DOHH2 (cell line): ENCODE measurements at regions not wholly inside any gene's neighbourhood (a gene's known extent, or its start where the extent isn't known, plus 50 kb on each side); places are given as distances from the start of the nearest gene placed in this dataset.

Source experiments
- H3F3A ChIP-seq: fragments of 200-600 bp; sonication (generic), shearing (Covaris generic); 2 replicates; pipeline ENCODE4 v1.6.0; 2016; ENCODE audit warnings: antibody characterized with exemption, mild to moderate bottlenecking; ENCODE audit not compliant: control insufficient read depth, insufficient read depth
- H3K27ac ChIP-seq: fragments of 200-600 bp; sonication (generic); 2 replicates; pipeline ENCODE4 v1.5.1; 2014; ENCODE audit warnings: low read depth, mild to moderate bottlenecking, low read length, moderate library complexity
- H3K27me3 ChIP-seq: fragments of 200-600 bp; sonication (generic); 2 replicates; pipeline ENCODE4 v1.6.1; 2014; ENCODE audit warnings: mild to moderate bottlenecking, low read length, mixed read lengths; ENCODE audit not compliant: control insufficient read depth
- H3K36me3 ChIP-seq: fragments of 200-600 bp; sonication (generic); 2 replicates; pipeline ENCODE4 v1.6.1; 2014; ENCODE audit warnings: mild to moderate bottlenecking, low read length, moderate library complexity, mixed read lengths; ENCODE audit not compliant: control insufficient read depth
- H3K4me1 ChIP-seq: fragments of 200-600 bp; sonication (generic); 2 replicates; pipeline ENCODE4 v1.6.1; 2014; ENCODE audit warnings: mild to moderate bottlenecking, low read length, mixed read lengths; ENCODE audit not compliant: control insufficient read depth
- H3K4me2 ChIP-seq: fragments of 200-600 bp; sonication (generic); 2 replicates; pipeline ENCODE4 v1.6.0; 2014; ENCODE audit warnings: mild to moderate bottlenecking, low read length, moderate library complexity
- H3K4me3 ChIP-seq: fragments of 200-600 bp; sonication (generic); 2 replicates; pipeline ENCODE4 v1.5.1; 2014; ENCODE audit warnings: mild to moderate bottlenecking, low read length, mixed read lengths
- H3K79me2 ChIP-seq: fragments of 200-600 bp; sonication (generic); 2 replicates; pipeline ENCODE4 v1.6.1; 2014; ENCODE audit warnings: mild to moderate bottlenecking, low read length, mixed read lengths; ENCODE audit not compliant: control insufficient read depth
- H3K9me2 ChIP-seq: fragments of 200-600 bp; sonication (generic); replicated peaks from 2 replicates; pipeline ENCODE4 v1.6.1; 2014; ENCODE audit warnings: mild to moderate bottlenecking, low read length, mixed read lengths; ENCODE audit not compliant: control insufficient read depth
- H3K9me3 ChIP-seq: fragments of 200-600 bp; sonication (generic); 2 replicates; pipeline ENCODE4 v1.6.1; 2014; ENCODE audit warnings: antibody characterized with exemption, low read length, mixed read lengths; ENCODE audit not compliant: control insufficient read depth, insufficient read depth
- H4K20me1 ChIP-seq: fragments of 200-600 bp; sonication (generic); 2 replicates; pipeline ENCODE4 v1.6.0; 2014; ENCODE audit warnings: low read depth, mild to moderate bottlenecking, antibody characterized with exemption, low read length, moderate library complexity; ENCODE audit not compliant: control insufficient read depth, insufficient read depth
- CTCF ChIP-seq: fragments of 200-600 bp; sonication (generic); IDR thresholded peaks from one replicate; pipeline ENCODE4 v1.5.1; 2014; ENCODE audit warnings: antibody characterized with exemption, mild to moderate bottlenecking, low read depth, low read length; ENCODE audit not compliant: poor library complexity, severe bottlenecking
- EZH2phosphoT487 ChIP-seq: fragments of 200-600 bp; sonication (generic); IDR thresholded peaks from 2 replicates; pipeline ENCODE4 v1.6.1; 2017; ENCODE audit warnings: borderline replicate concordance, mild to moderate bottlenecking, antibody characterized with exemption, low read length, moderate library complexity, mixed read lengths

- TF ChIP-seq CTCF (no peak), EZH2phosphoT487 (no peak)
- H3K4me2 ChIP-seq = no peak overlapping the region
Observed at GRCh38 chr5:126718236-126718868, 58.6 kb upstream of the LMNB1 start.

GRCh38 chr5:126720369-126720768 lies 56.6 kb upstream of the LMNB1 start:
- H3K9me2 ChIP-seq = no peaks in the 10 kb centered on the region

More at GRCh38 chr5:126718236-126718868, 58.6 kb upstream of the LMNB1 start:
- H3K9me3 ChIP-seq = no peaks in the 10 kb centered on the region
- no peak overlapping the region for H3K4me3 ChIP-seq
- H3K4me1 ChIP-seq = peaks cover 2% of the 10 kb centered on the region
- no peaks in the 10 kb centered on the region for H3K9me2 ChIP-seq
- no peak overlapping the region for H3K27ac ChIP-seq
- H3F3A ChIP-seq = no peaks in the 10 kb centered on the region
- H3K79me2 ChIP-seq = no peaks in the 10 kb centered on the region
- no peaks in the 10 kb centered on the region for H3K27me3 ChIP-seq
- no peaks in the 10 kb centered on the region for H4K20me1 ChIP-seq
- H3K36me3 ChIP-seq = no peaks in the 10 kb centered on the region

GRCh38 chr5:126723643-126724042 lies 53.3 kb upstream of the LMNB1 start:
- H3K27me3 ChIP-seq = no peaks in the 10 kb centered on the region
- H3F3A ChIP-seq = no peaks in the 10 kb centered on the region
- H4K20me1 ChIP-seq = no peaks in the 10 kb centered on the region
- TF ChIP-seq CTCF (no peak), EZH2phosphoT487 (no peak)
- H3K9me2 ChIP-seq = no peaks in the 10 kb centered on the region
- no peaks in the 10 kb centered on the region for H3K9me3 ChIP-seq
- H3K79me2 ChIP-seq = no peaks in the 10 kb centered on the region
- no peak overlapping the region for H3K4me2 ChIP-seq
- no peak overlapping the region for H3K27ac ChIP-seq
- H3K4me1 ChIP-seq = no peaks in the 10 kb centered on the region
- no peak overlapping the region for H3K4me3 ChIP-seq
- no peaks in the 10 kb centered on the region for H3K36me3 ChIP-seq

More at GRCh38 chr5:126720369-126720768, 56.6 kb upstream of the LMNB1 start:
- H3K9me3 ChIP-seq = no peaks in the 10 kb centered on the region
- H3K79me2 ChIP-seq = no peaks in the 10 kb centered on the region
- H3K4me1 ChIP-seq = no peaks in the 10 kb centered on the region
- H4K20me1 ChIP-seq = no peaks in the 10 kb centered on the region
- TF ChIP-seq CTCF = no peak
- TF ChIP-seq EZH2phosphoT487 = no peak
- H3K36me3 ChIP-seq = no peaks in the 10 kb centered on the region
- no peak overlapping the region for H3K4me3 ChIP-seq
- H3K27ac ChIP-seq = no peak overlapping the region
- no peaks in the 10 kb centered on the region for H3K27me3 ChIP-seq
- H3K4me2 ChIP-seq = no peak overlapping the region
- H3F3A ChIP-seq = no peaks in the 10 kb centered on the region
